Lower leg skin (tissue), 3 donors: ENCODE measurements at regions not wholly inside any gene's neighbourhood (a gene's known extent, or its start where the extent isn't known, plus 50 kb on each side); places are given as distances from the start of the nearest gene placed in this dataset.

Experiments used
- CTCF ChIP-seq, 3 donors: fragments of 450-650 bp; IDR thresholded peaks; one replicate each; pipeline ENCODE4 v1.5.1; 2016; ENCODE audit warnings: antibody characterized with exemption in 3 of 3, mild to moderate bottlenecking in 3 of 3, moderate library complexity in 2 of 3
- POLR2A ChIP-seq, 2 donors: fragments of 450-650 bp; IDR thresholded peaks; one replicate each; pipeline ENCODE4 v1.6.1; 2016 to 2017; ENCODE audit warnings: antibody characterized with exemption in 2 of 2, mild to moderate bottlenecking in 1 of 2, moderate library complexity in 1 of 2

- TF ChIP-seq CTCF (IDR thresholded peaks at IDR 0.05) (no peak), POLR2A (IDR thresholded peaks at IDR 0.05) (no peak)
Observed at GRCh38 chr5:12250454-12250853, 346.2 kb upstream of the CTNND2 start.
